PC-9 (cell line): ENCODE measurements at regions not wholly inside any gene's neighbourhood (a gene's known extent, or its start where the extent isn't known, plus 50 kb on each side); places are given as distances from the start of the nearest gene placed in this dataset.

Experiments used
- BruUV-seq: library from RNA; stranded (reverse); fragments of 400-500 nt; replicated peaks from 2 replicates; lab custom pipeline; 2021; lab: Mats Ljungman, UMichigan
- CTCF ChIA-PET: fragments of 300-600 bp; sonication (Branson Sonifier 250); formaldehyde crosslinking; loops from one replicate; lab custom pipeline; 2022; ENCODE audit warnings: antibody characterized with exemption; lab: Charles Lee
- POLR2A ChIA-PET: fragments of 300-600 bp; sonication (Branson Sonifier 250); formaldehyde crosslinking; loops from one replicate; lab custom pipeline; 2022; ENCODE audit warnings: antibody characterized with exemption; ENCODE audit not compliant: unreplicated experiment; lab: Charles Lee
- DNase-seq, 2 experiments: peaks; one replicate each; pipeline versions ENCODE4 v3.0.0 to v3.0.0-alpha.2; 2015 to 2022; ENCODE audit warnings: mixed read lengths in 1 of 2
- H2AFZ ChIP-seq: fragments of 200-600 bp; sonication (generic); 2 replicates; pipeline ENCODE4 v1.8.1; 2017; ENCODE audit warnings: antibody characterized with exemption
- H3F3A ChIP-seq: fragments of 200-600 bp; sonication (generic); 2 replicates; pipeline ENCODE4 v1.8.1; 2017; ENCODE audit warnings: antibody characterized with exemption, mild to moderate bottlenecking, low read depth; ENCODE audit not compliant: insufficient read depth
- H3K27ac ChIP-seq: fragments of 200-600 bp; sonication (generic); 2 replicates; pipeline ENCODE4 v1.6.1; 2016; ENCODE audit warnings: mixed run types
- H3K27me3 ChIP-seq: fragments of 200-600 bp; sonication (generic); 2 replicates; pipeline ENCODE4 v1.6.1; 2016; ENCODE audit warnings: low read depth, mixed run types; ENCODE audit not compliant: insufficient read depth
- H3K36me3 ChIP-seq: fragments of 200-600 bp; sonication (generic); 2 replicates; pipeline ENCODE4 v1.6.1; 2016; ENCODE audit warnings: low read depth, mixed run types
- H3K4me1 ChIP-seq: fragments of 200-600 bp; sonication (generic); replicated peaks from 2 replicates; pipeline ENCODE4 v1.6.1; 2016; ENCODE audit warnings: mixed run types; ENCODE audit not compliant: insufficient read depth
- H3K4me2 ChIP-seq: fragments of 200-600 bp; sonication (generic); 2 replicates; pipeline ENCODE4 v1.6.1; 2017; ENCODE audit warnings: mixed run types
- H3K4me3 ChIP-seq: fragments of 200-600 bp; sonication (generic); 2 replicates; pipeline ENCODE4 v1.6.1; 2016; ENCODE audit warnings: mixed run types
- H3K79me2 ChIP-seq: fragments of 200-600 bp; sonication (generic); 2 replicates; pipeline ENCODE4 v1.6.1; 2017; ENCODE audit warnings: low read depth, mixed run types
- H3K9me2 ChIP-seq: fragments of 200-600 bp; sonication (generic); 2 replicates; pipeline ENCODE4 v1.8.1; 2017; ENCODE audit warnings: mild to moderate bottlenecking; ENCODE audit not compliant: insufficient read depth
- H3K9me3 ChIP-seq: fragments of 200-600 bp; sonication (generic); 2 replicates; pipeline ENCODE4 v1.8.1; 2016; ENCODE audit warnings: low read depth; ENCODE audit not compliant: insufficient read depth
- H4K20me1 ChIP-seq: fragments of 200-600 bp; sonication (generic); 2 replicates; pipeline ENCODE4 v1.8.1; 2017; ENCODE audit not compliant: insufficient read depth
- EZH2 ChIP-seq: fragments of 200-600 bp; sonication (generic); IDR thresholded peaks from 2 replicates; pipeline ENCODE4 v1.8.0; 2017; ENCODE audit warnings: antibody characterized with exemption, low read depth
- intact Hi-C: fragments of 100-400 bp; cut with micrococcal nuclease; formaldehyde crosslinking; loops from one replicate; pipeline ENCODE4 v1.10.0; 2022; ENCODE audit not compliant: unreplicated experiment
- TF ChIP-seq, protein P1 (sequence below): fragments of 200-600 bp; sonication (generic); conservative IDR thresholded peaks from 2 replicates; pipeline ENCODE4 v1.6.1; 2017; ENCODE audit warnings: mixed run types, antibody characterized with exemption, mild to moderate bottlenecking, moderate library complexity

DNA sequence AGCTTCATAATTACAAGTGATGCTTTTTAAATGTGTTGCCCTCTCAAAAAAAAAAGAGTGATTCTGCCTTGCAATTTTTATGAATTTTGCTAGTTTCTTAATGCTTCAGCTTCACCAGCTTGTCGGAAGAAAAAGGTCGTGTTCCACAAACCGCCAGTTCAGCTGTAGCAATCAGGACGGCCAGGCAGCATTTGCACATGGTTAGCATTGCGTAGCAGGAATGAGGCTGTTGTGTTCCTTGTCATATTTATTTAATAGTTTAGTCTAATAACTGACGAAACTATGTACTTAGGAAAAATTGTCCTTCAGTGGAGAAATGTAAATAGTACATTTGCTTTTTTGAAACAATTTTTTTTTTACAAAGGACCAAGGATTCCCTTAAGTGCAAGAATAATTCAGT lies 64.9 kb upstream of the SELENOK start:
- no peak overlapping the region for H3K27ac ChIP-seq
- no peaks in the 10 kb centered on the region for H3K9me3 ChIP-seq
- H4K20me1 ChIP-seq = no peaks in the 10 kb centered on the region
- no peaks in the 10 kb centered on the region for H3K9me2 ChIP-seq
- H3K4me2 ChIP-seq = no peak overlapping the region
- H3K79me2 ChIP-seq = no peaks in the 10 kb centered on the region
- no peak overlapping the region for H2AFZ ChIP-seq
- H3K4me3 ChIP-seq = no peak overlapping the region
- CTCF ChIA-PET = no interaction called here
- H3K4me1 ChIP-seq = no peaks in the 10 kb centered on the region
- peaks cover 5% of the 10 kb centered on the region for H3K27me3 ChIP-seq
- no peaks in the 10 kb centered on the region for H3F3A ChIP-seq
- no peak for TF ChIP-seq EZH2
- TF ChIP-seq, protein P1, sequence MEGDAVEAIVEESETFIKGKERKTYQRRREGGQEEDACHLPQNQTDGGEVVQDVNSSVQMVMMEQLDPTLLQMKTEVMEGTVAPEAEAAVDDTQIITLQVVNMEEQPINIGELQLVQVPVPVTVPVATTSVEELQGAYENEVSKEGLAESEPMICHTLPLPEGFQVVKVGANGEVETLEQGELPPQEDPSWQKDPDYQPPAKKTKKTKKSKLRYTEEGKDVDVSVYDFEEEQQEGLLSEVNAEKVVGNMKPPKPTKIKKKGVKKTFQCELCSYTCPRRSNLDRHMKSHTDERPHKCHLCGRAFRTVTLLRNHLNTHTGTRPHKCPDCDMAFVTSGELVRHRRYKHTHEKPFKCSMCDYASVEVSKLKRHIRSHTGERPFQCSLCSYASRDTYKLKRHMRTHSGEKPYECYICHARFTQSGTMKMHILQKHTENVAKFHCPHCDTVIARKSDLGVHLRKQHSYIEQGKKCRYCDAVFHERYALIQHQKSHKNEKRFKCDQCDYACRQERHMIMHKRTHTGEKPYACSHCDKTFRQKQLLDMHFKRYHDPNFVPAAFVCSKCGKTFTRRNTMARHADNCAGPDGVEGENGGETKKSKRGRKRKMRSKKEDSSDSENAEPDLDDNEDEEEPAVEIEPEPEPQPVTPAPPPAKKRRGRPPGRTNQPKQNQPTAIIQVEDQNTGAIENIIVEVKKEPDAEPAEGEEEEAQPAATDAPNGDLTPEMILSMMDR = no peak
- DNase-seq = no peak
- POLR2A ChIA-PET = no interaction called here
- intact Hi-C loops = no loop called here
- BruUV-seq = no TSS peak
- no peaks in the 10 kb centered on the region for H3K36me3 ChIP-seq

GRCh38 chr3:53949541-53949940 lies 57.9 kb upstream of the SELENOK start:
- BruUV-seq = no TSS peak
- ChIA-PET CTCF (no interaction called here), POLR2A (no interaction called here)

DNA sequence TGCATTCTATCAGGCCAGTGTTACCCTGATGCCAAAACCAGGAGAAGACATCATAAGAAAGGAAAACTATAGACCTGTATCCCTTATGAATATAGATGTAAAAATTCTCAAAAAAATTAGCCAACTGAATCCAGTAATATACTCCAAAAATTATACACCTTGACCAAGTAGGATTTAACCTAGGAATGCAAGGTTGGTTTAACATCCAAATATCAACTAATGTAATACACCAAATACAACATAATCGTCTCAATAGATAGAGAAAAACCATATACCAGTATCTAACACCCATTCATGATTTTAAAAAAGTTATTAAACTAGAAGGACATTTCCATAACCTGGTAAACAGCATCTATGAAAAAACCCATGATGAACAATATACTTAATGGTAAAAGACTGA lies 56.5 kb upstream of the SELENOK start:
- no TSS peak for BruUV-seq
- CTCF ChIA-PET = no interaction called here
- no peak overlapping the region for H3K27ac ChIP-seq
- intact Hi-C loops = no loop called here
- H3K36me3 ChIP-seq = no peaks in the 10 kb centered on the region
- H3F3A ChIP-seq = no peaks in the 10 kb centered on the region
- no peak for TF ChIP-seq EZH2
- TF ChIP-seq, protein P1 = no peak
- no peaks in the 10 kb centered on the region for H3K4me1 ChIP-seq
- H3K9me3 ChIP-seq = no peaks in the 10 kb centered on the region
- no peaks in the 10 kb centered on the region for H4K20me1 ChIP-seq
- no peak overlapping the region for H3K4me2 ChIP-seq
- DNase-seq = no peak
- no peak overlapping the region for H3K4me3 ChIP-seq
- no peak overlapping the region for H2AFZ ChIP-seq
- no peaks in the 10 kb centered on the region for H3K9me2 ChIP-seq
- POLR2A ChIA-PET = no interaction called here
- no peaks in the 10 kb centered on the region for H3K79me2 ChIP-seq
- H3K27me3 ChIP-seq = no peaks in the 10 kb centered on the region

More at GRCh38 chr3:53949541-53949940, 57.9 kb upstream of the SELENOK start:
- H3K4me3 ChIP-seq = no peak overlapping the region
- H3K27me3 ChIP-seq = peaks cover 5% of the 10 kb centered on the region; the same call in 1 of the 2 replicates
- H3K36me3 ChIP-seq = no peaks in the 10 kb centered on the region
- H3K9me2 ChIP-seq = no peaks in the 10 kb centered on the region
- no peaks in the 10 kb centered on the region for H3F3A ChIP-seq
- H3K27ac ChIP-seq = no peak overlapping the region
- TF ChIP-seq, protein P1 = no peak
- no peak for TF ChIP-seq EZH2
- H2AFZ ChIP-seq = no peak overlapping the region
- no peaks in the 10 kb centered on the region for H3K9me3 ChIP-seq
- intact Hi-C loops = no loop called here
- H4K20me1 ChIP-seq = no peaks in the 10 kb centered on the region
- H3K4me2 ChIP-seq = no peak overlapping the region
- no peak for DNase-seq
- H3K4me1 ChIP-seq = no peaks in the 10 kb centered on the region
- H3K79me2 ChIP-seq = no peaks in the 10 kb centered on the region
